Left ventricle myocardium inferior (tissue), 1 donor: ENCODE measurements at regions not wholly inside any gene's neighbourhood (a gene's known extent, or its start where the extent isn't known, plus 50 kb on each side); places are given as distances from the start of the nearest gene placed in this dataset.

Source experiments
- DNase-seq: peaks from one replicate; pipeline ENCODE4 v3.0.0-alpha.2; 2020
- H3K27ac ChIP-seq: fragments of 200-600 bp; replicated peaks from 2 replicates; pipeline ENCODE4 v1.8.0; 2021
- H3K27me3 ChIP-seq: fragments of 200-600 bp; 2 replicates; pipeline ENCODE4 v1.8.0; 2021; ENCODE audit warnings: low read depth
- H3K36me3 ChIP-seq: fragments of 200-600 bp; 2 replicates; pipeline ENCODE4 v1.8.0; 2021
- H3K4me1 ChIP-seq: fragments of 200-600 bp; 2 replicates; pipeline ENCODE4 v1.8.0; 2021
- H3K4me3 ChIP-seq: fragments of 200-600 bp; 2 replicates; pipeline ENCODE4 v1.8.0; 2021; ENCODE audit warnings: mild to moderate bottlenecking, moderate library complexity
- H3K9me3 ChIP-seq: fragments of 200-600 bp; replicated peaks from 2 replicates; pipeline ENCODE4 v1.8.0; 2021
- CTCF ChIP-seq: fragments of 200-600 bp; IDR thresholded peaks from 2 replicates; pipeline ENCODE4 v1.8.0; 2021; ENCODE audit warnings: antibody characterized with exemption, mild to moderate bottlenecking, borderline replicate concordance
- intact Hi-C: fragments of 100-400 bp; cut with micrococcal nuclease; formaldehyde crosslinking; loops from one replicate; pipeline ENCODE4 v1.11.0; 2022
- donor health status: DM: no; HTN: yes; CAD: no; lungs with severe emphysema.

- intact Hi-C loops, result no loop called here
- Histone ChIP-seq H3K4me3 (no peak overlapping the region), H3K27ac (no peak overlapping the region), H3K4me1 (no peaks in the 10 kb centered on the region), H3K27me3 (no peaks in the 10 kb centered on the region), H3K9me3 (peaks cover 8% of the 10 kb centered on the region), H3K36me3 (no peaks in the 10 kb centered on the region)
- no peak for TF ChIP-seq CTCF
- DNase-seq, result no peak
These were observed 996.1 kb downstream of the PDHA2 start for GRCh38 chr4:96835991-96836390.

- DNase-seq, result no peak
- H3K9me3 ChIP-seq, result peaks cover 8% of the 10 kb centered on the region
- no peak for TF ChIP-seq CTCF
- no peaks in the 10 kb centered on the region for H3K36me3 ChIP-seq
- H3K4me3 ChIP-seq, result no peak overlapping the region
- intact Hi-C loops, result no loop called here
- H3K27ac ChIP-seq, result no peak overlapping the region
- no peaks in the 10 kb centered on the region for H3K4me1 ChIP-seq
- H3K27me3 ChIP-seq, result no peaks in the 10 kb centered on the region
These were observed 999.5 kb downstream of the PDHA2 start for GRCh38 chr4:96839441-96839840.

- Histone ChIP-seq H3K9me3 (peaks cover 8% of the 10 kb centered on the region), H3K27me3 (no peaks in the 10 kb centered on the region), H3K36me3 (no peaks in the 10 kb centered on the region), H3K4me1 (no peaks in the 10 kb centered on the region), H3K27ac (no peak overlapping the region), H3K4me3 (no peak overlapping the region)
- DNase-seq, result no peak
- intact Hi-C loops, result no loop called here
- TF ChIP-seq CTCF, result no peak
These were observed 1001.9 kb downstream of the PDHA2 start for GRCh38 chr4:96841801-96842200.

GRCh38 chr4:96844858-96845490 lies 1005.1 kb downstream of the PDHA2 start:
- no peak for TF ChIP-seq CTCF
- intact Hi-C loops, result no loop called here
- Histone ChIP-seq H3K4me1 (no peaks in the 10 kb centered on the region), H3K9me3 (no peaks in the 10 kb centered on the region), H3K27me3 (no peaks in the 10 kb centered on the region), H3K4me3 (no peak overlapping the region), H3K27ac (no peak overlapping the region), H3K36me3 (no peaks in the 10 kb centered on the region)
- no peak for DNase-seq

GRCh38 chr4:96845819-96846218 lies 1005.9 kb downstream of the PDHA2 start:
- H3K4me3 ChIP-seq, result no peak overlapping the region
- no peak overlapping the region for H3K27ac ChIP-seq
- intact Hi-C loops, result no loop called here
- no peak for TF ChIP-seq CTCF
- H3K27me3 ChIP-seq, result no peaks in the 10 kb centered on the region
- no peak for DNase-seq
- no peaks in the 10 kb centered on the region for H3K9me3 ChIP-seq
- H3K36me3 ChIP-seq, result no peaks in the 10 kb centered on the region
- H3K4me1 ChIP-seq, result no peaks in the 10 kb centered on the region
